Stimulated activated effector memory CD8-positive, alpha-beta T cell treated with anti-CD3 and anti-CD28 coated beads, Interleukin-12 subunit alpha, Interleukin-12 subunit beta, amount 100 ng/mL, for 72 hours (primary cell): ENCODE measurements at regions not wholly inside any gene's neighbourhood (a gene's known extent, or its start where the extent isn't known, plus 50 kb on each side); places are given as distances from the start of the nearest gene placed in this dataset.

Source experiments
- ATAC-seq: fragments of 150-1000 bp; cut with Tn5 transposase; 2 replicates; pipeline ENCODE4 v1.10.0; 2021
- DNase-seq, 2 donors: peaks; one replicate each; pipeline ENCODE4 v3.0.0; 2021 to 2022; ENCODE audit warnings: low spot score in 2 of 2
- H3K27ac Mint-ChIP-seq: one replicate; pipeline ENCODE4 v1.8.0; 2022; ENCODE audit warnings: mild to moderate bottlenecking, mixed read lengths
- H3K36me3 Mint-ChIP-seq: one replicate; pipeline ENCODE4 v1.8.0; 2022; ENCODE audit warnings: mild to moderate bottlenecking, mixed read lengths
- H3K4me1 Mint-ChIP-seq: one replicate; pipeline ENCODE4 v1.8.0; 2022; ENCODE audit warnings: mixed read lengths
- H3K4me3 Mint-ChIP-seq: one replicate; pipeline ENCODE4 v1.8.0; 2022; ENCODE audit warnings: mild to moderate bottlenecking, mixed read lengths
- H3K9me3 Mint-ChIP-seq: one replicate; pipeline ENCODE4 v1.8.0; 2022; ENCODE audit warnings: mixed read lengths

DNA sequence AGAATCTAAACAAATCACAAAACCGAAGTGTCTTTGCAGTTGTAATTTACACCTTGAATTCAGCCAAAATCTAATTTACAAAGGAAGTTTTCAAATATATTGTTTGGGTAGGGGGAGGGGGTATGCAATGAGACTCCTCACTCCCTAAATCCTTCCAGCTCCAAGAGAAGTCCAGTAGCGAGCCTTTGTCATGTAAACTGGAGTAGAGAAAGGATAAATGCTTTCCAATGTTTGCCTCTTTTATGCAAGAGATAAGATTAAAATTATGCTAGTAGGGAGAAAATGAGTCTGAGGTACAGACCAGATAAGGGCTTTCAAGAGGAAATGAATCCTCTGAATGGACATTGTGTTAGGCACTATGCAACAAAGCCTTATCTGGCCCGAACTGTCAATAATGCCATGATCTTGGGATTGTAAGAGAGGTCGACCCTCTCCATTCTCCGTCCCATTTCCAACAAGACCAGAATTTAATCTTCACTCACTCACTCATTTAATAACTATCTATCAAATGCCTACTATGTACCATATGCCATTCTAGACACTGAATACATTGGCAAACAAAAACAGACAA is 199.2 kb downstream of the LACC1 start:
- ATAC-seq = no peak
- H3K9me3 Mint-ChIP-seq = no peaks in the 10 kb centered on the region
- DNase-seq = no peak
- no peak overlapping the region for H3K27ac Mint-ChIP-seq
- no peaks in the 10 kb centered on the region for H3K36me3 Mint-ChIP-seq
- H3K4me1 Mint-ChIP-seq = no peaks in the 10 kb centered on the region
- no peak overlapping the region for H3K4me3 Mint-ChIP-seq

DNA sequence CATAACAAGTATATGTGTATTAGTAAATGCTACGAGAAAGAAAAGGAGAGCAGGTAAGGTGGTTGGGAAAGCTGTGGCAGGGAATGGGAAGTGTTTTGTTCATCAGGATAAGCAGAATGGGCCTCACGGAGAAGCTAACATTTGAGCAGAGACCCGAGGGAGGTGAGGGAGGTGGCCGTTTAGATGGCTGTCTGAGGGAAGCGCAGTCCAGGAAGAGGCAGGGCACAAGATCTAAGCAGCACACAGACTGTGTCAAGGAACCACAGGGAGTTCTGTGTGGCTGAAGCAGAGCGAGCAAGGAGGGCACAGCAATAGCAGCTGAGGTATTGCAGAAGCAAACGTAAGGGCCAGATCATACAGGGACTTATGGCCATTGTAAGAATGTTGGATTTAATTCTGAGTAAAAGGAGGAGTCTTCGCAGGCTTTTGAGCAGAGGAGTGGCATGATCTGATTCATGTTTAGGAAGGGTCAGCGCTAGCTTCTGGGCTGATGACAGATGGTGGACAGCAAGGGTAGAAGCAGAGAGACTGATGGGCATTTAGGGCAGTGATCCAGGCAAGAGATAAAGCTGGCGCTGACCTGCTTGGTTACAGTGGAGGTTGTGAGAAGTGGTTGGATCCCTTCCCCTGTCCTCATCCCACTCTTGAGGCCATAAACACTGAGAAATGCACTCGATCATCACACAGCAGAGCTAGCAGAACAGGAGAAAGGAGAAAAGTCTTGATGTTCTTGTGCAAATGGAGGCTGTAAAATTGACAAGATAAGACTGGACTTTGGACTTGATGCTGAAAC is 199.9 kb downstream of the LACC1 start:
- Mint-ChIP-seq H3K4me1 (no peaks in the 10 kb centered on the region), H3K36me3 (no peaks in the 10 kb centered on the region), H3K9me3 (no peaks in the 10 kb centered on the region), H3K27ac (no peak overlapping the region), H3K4me3 (no peak overlapping the region)
- no peak for ATAC-seq
- DNase-seq = no peak

DNA sequence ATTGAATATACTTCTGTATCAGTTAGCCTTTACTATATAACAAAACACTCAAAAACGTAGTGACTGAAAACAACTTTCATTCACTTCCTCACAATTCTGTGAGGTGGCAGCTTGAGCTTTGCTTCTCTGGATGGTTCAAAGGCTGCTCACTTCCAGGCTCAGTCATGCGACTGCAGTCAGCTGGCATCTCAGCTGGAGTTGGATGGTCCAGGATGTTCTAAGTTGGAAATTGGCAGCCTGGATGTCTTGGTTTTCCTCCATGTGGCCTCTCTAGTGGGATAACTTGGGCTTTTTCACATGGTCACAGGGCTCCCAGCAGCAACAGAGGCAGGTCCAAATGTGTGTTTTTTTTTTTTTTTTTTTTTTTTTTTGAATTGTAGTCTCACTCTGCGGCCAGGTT is 204.4 kb downstream of the LACC1 start:
- no peaks in the 10 kb centered on the region for H3K9me3 Mint-ChIP-seq
- no peaks in the 10 kb centered on the region for H3K36me3 Mint-ChIP-seq
- peaks cover 10% of the 10 kb centered on the region for H3K4me1 Mint-ChIP-seq
- no peak overlapping the region for H3K27ac Mint-ChIP-seq
- no peak for DNase-seq
- no peak overlapping the region for H3K4me3 Mint-ChIP-seq
- no peak for ATAC-seq

DNA sequence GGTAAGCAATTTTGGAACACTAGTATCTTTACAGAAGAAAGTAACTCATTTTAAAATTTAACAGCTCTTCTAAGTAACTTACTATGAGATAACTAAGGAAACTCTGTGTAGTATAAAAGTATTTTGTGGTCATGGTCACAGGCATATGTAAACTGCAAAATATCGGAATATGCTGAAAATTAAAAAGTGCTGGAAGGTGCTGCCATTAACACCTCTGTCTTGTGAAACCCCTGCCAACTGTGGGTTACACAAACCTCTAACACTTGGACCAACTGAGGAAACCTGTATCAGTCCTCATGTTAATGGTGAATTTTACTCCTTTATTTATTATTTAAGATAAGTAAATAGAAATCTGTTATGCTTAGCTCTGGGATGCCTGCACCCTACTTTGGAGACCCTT is 206.7 kb downstream of the LACC1 start:
- Mint-ChIP-seq H3K36me3 (no peaks in the 10 kb centered on the region), H3K4me1 (peaks cover 20% of the 10 kb centered on the region), H3K27ac (no peak overlapping the region), H3K9me3 (no peaks in the 10 kb centered on the region), H3K4me3 (no peak overlapping the region)
- DNase-seq (no peak), ATAC-seq (no peak)

DNA sequence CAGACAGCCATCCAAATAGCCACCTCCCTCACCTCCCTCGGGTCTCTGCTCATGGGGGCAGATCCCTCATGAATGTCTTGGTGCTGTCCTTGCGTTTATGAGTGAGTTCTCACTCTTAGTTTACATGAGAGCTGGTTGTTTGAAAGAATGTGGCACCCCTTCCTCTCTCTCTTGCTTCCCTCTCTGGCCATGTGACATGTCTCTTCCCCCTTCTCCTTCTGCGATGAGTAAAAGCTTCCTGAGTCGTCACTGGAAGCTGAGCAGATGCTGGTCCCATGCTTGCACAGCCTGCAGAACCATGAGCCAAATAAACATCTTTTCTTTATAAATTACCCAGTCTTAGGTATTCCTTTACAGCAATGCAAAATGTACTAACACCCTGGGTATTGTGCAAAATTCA is 208.7 kb downstream of the LACC1 start:
- no peaks in the 10 kb centered on the region for H3K9me3 Mint-ChIP-seq
- H3K4me1 Mint-ChIP-seq = peaks cover 20% of the 10 kb centered on the region
- no peak for ATAC-seq
- no peak overlapping the region for H3K27ac Mint-ChIP-seq
- no peaks in the 10 kb centered on the region for H3K36me3 Mint-ChIP-seq
- no peak for DNase-seq
- no peak overlapping the region for H3K4me3 Mint-ChIP-seq

DNA sequence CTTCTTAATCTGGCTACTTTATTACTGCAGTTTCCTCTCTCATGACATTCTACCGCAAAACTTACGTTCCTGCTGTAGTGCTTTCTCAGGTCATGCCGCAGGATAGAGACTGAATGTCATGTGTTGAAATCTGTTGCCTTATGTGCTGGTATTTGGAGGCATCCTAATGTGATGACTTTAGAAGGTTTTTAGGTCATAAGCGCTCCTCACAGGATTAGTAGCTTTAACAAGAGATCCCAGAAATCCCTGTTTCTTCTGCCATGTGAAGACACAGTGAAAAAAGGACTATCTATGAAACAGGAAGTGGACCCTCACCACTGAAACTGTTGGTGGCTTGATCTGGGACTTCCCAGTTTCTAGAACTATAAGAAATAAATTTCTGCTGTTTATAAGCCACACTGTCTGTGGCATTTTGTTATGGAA is 209.3 kb downstream of the LACC1 start:
- H3K4me3 Mint-ChIP-seq = no peak overlapping the region
- DNase-seq = no peak
- no peaks in the 10 kb centered on the region for H3K9me3 Mint-ChIP-seq
- H3K4me1 Mint-ChIP-seq = peaks cover 20% of the 10 kb centered on the region
- peak; percentile 63 for ATAC-seq
- H3K36me3 Mint-ChIP-seq = no peaks in the 10 kb centered on the region
- H3K27ac Mint-ChIP-seq = no peak overlapping the region

DNA sequence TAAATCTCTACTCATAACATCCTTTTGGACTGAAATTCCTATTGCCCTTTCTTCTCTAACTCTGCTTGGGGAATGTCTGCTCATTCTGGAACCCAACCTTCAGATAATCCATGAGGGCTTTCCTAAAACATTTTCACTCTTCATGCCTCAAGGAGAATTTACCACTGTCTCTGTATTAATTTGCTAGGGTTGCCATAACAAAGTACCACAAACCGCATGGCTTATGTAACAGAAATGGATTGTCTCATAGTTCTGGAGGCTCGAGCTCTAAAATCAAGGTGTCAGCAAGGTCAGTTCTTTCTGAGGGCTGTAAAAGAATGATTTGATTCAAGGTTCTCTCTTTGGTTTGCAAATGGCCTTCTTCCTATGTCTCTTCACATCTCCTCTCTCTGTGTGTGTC is 209.7 kb downstream of the LACC1 start:
- no peak overlapping the region for H3K4me3 Mint-ChIP-seq
- H3K36me3 Mint-ChIP-seq = no peaks in the 10 kb centered on the region

DNA sequence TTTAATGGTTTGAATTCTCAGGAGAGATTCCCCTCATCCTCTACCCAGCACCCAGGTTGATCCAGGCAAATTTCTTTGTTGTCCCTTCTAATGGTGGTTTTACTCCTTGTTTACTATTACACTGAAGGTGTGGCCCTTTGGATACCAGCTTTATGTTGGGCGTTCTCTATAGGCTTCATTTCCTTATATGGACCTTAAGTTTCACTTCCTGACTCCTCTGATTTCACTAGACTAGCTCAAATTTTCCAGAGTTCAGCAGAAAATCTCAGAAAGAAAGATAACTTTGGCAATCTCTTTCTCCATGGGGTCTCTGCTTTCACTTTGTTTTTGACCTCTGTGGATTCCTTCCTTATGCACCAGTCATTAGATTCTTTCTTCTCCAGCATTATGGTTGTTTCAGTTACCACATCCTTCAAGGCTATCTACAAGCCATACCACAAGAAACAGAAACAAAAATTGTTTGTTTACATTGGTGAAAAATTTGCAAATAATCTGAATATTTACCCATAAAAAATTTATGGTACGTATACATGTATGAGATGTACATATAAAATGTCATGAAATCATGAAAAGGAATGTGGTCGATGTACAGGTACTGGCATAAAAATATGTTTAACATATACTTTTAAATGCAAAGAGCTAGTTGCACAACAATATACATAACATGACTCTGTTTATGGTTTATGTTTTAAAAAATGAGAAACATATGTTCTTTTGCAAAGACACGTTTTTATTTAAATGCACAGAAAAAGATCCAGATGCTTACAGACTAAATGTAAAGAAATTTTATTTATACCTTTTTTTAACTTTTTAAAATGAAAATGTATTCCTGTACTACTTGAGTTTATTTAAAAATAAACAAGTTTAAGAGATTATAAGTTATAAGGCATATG is 212.6 kb downstream of the LACC1 start:
- no peak overlapping the region for H3K27ac Mint-ChIP-seq
- DNase-seq = no peak
- no peaks in the 10 kb centered on the region for H3K9me3 Mint-ChIP-seq
- ATAC-seq = no peak
- H3K36me3 Mint-ChIP-seq = no peaks in the 10 kb centered on the region
- no peak overlapping the region for H3K4me3 Mint-ChIP-seq
- H3K4me1 Mint-ChIP-seq = peaks cover 20% of the 10 kb centered on the region

More for the DNA sequence above, 209.7 kb downstream of the LACC1 start:
- no peak for DNase-seq
- no peak overlapping the region for H3K27ac Mint-ChIP-seq
- peaks cover 20% of the 10 kb centered on the region for H3K4me1 Mint-ChIP-seq
- no peaks in the 10 kb centered on the region for H3K9me3 Mint-ChIP-seq
- ATAC-seq = no peak

DNA sequence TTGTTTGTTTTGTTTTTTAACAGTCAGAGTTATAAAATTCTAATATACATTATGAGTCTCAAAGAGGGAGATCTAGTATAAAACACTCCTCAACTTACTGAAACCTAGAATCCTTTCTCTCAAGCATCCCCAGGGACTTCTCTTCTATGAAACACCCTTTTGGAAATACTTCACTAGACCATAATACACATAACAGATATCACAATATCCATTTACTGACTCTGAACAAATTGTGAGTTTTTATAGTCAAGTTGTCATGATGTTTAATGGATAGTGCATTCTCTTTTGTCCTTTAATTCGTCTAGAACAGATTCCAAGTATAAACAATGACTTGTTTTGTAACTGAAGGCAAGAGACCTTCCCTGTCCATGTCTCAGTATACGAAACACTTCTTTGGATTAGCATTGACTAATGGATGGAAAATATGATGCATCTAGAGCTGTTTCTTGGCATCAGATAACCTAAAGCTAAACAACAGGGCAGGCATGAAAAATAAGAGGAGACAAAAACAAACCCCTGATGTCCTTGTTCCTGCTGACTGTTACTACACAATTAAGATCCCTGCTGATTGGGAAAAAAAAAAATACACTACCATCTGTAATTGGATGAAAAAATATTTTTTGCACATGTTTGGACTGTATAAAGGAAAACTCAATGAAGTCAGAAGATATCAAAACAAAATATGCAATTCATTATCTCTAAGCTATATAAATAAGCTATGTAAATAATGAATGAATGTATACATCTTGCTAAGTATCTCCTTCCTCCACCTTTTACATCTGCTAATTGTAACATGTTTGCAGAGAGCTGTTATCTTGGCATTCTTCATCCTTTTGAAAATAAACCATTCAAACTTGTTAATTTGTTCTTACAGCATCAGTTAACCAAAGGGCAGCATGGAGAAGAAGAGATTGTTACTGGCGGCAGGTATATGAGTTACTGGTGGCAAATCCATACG is 214.2 kb downstream of the LACC1 start:
- Mint-ChIP-seq H3K9me3 (no peaks in the 10 kb centered on the region), H3K4me1 (peaks cover 13% of the 10 kb centered on the region), H3K36me3 (no peaks in the 10 kb centered on the region), H3K27ac (no peak overlapping the region), H3K4me3 (no peak overlapping the region)
- ATAC-seq (no peak), DNase-seq (no peak)

DNA sequence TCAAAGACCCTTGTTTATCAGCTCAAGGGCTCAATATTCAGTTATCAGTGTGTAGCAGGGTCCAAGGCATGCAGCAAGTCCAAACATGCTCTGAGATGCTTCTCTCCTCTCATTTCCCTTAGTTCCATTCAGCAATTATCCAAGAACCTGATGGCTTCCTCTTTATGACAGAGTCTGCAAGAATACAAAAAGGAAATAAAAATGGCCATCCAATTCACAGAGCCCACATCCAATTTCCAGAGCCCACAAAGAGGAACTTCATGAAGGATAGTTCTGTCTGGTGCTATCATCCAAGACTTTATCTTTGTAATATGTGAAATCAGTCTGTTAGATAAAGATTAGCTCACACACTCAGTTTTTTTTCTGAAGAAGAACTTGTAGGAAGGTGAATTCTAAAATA is 217.2 kb downstream of the LACC1 start:
- H3K36me3 Mint-ChIP-seq = no peaks in the 10 kb centered on the region
- peaks cover 2% of the 10 kb centered on the region for H3K9me3 Mint-ChIP-seq
- DNase-seq (no peak), ATAC-seq (no peak)
- H3K4me3 Mint-ChIP-seq = no peak overlapping the region
- no peaks in the 10 kb centered on the region for H3K4me1 Mint-ChIP-seq
- H3K27ac Mint-ChIP-seq = no peak overlapping the region

DNA sequence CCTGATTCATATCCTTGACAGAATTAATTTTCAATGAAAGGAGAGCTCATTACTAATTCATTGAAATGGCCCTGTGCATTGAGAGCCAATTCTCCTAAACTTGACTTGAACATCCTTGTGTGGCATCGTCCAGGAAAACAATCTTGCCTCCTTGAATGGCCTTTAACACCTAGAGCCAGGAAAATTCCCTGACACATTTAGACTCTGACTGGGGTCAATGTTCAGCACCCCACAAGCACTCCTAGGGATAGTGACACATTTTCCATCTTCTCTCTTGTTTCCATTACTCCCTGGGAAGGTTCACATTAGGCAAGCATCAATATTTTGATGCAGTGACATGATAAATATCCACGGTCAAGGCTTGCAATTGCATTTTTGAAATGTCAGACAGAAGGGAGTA is 218.9 kb downstream of the LACC1 start:
- no peak overlapping the region for H3K4me3 Mint-ChIP-seq
- ATAC-seq (no peak), DNase-seq (no peak)
- no peaks in the 10 kb centered on the region for H3K4me1 Mint-ChIP-seq
- peaks cover 4% of the 10 kb centered on the region for H3K9me3 Mint-ChIP-seq
- no peaks in the 10 kb centered on the region for H3K36me3 Mint-ChIP-seq
- no peak overlapping the region for H3K27ac Mint-ChIP-seq

DNA sequence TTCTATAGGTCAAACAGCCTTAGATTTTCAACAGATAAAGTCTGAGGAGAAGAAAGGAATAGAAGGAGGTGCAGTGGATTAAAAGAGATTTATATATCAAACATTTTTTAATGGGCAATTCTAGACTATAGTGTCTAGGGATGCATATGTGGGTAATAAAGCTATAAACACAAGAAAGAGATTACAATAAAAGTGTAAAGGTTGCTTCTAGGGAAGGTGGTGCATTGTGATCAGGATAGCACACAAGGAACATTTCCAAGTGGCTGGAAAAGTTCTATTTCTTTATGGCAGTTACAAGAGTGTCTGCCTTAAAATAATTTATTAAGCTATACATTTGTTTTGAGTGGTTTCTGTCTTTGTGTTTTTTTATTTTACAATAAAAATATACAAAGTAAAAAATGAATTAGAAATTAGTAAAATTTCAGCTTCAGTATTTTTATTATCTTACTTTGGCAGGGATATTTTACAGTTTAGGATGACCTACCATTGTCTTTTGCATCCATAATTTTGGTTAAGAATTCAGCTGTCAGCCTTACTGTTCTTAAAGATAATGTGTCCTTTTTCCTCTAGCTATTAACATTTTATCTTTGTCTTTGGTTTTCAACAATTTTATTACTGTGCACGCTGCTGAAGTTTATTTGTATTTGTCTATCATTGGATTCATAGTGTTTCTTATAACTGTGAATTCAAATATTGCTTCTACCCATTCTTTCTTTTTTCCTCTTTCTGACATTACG is 221.8 kb downstream of the LACC1 start:
- peaks cover 4% of the 10 kb centered on the region for H3K9me3 Mint-ChIP-seq
- ATAC-seq (no peak), DNase-seq (no peak)
- H3K4me3 Mint-ChIP-seq = no peak overlapping the region
- H3K4me1 Mint-ChIP-seq = no peaks in the 10 kb centered on the region
- H3K27ac Mint-ChIP-seq = no peak overlapping the region
- H3K36me3 Mint-ChIP-seq = no peaks in the 10 kb centered on the region

DNA sequence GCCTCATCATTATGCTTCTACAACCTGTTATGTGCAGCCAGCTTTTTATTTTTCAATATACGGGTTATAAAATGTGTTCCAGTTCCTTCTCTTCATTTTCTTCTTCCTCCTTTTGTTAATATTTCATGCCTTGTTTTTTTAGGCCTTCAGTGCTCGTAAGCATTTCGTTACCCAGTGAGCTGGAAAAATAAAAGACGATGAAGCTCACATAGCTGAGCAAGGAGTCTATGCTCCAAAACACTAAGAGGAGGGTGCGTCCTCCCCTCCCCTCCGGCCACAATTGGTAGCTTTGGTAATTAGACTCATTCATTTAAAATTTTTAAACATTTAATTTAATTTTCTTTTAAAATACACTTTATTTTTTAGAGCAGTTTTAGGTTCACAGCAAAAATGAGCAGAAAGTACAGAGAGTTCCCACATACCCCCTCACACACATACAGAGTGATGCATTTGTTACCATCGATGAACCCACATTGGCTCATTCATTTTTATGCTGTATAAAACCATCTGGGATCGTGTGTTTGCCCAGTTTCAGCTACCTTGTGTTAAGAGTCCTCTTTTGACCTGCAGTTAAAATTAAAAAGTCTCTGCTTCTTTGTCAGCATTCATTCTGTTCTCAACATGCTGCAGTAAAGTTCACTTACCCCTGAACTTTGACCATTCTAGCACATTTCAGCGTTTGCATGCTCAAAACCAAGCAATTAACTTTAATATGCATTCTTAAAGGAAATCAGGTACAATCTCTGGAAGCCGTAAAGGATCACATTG is 223.9 kb downstream of the LACC1 start:
- DNase-seq (no peak), ATAC-seq (no peak)
- no peaks in the 10 kb centered on the region for H3K4me1 Mint-ChIP-seq
- peaks cover 4% of the 10 kb centered on the region for H3K9me3 Mint-ChIP-seq
- H3K36me3 Mint-ChIP-seq = no peaks in the 10 kb centered on the region
- no peak overlapping the region for H3K4me3 Mint-ChIP-seq
- no peak overlapping the region for H3K27ac Mint-ChIP-seq

DNA sequence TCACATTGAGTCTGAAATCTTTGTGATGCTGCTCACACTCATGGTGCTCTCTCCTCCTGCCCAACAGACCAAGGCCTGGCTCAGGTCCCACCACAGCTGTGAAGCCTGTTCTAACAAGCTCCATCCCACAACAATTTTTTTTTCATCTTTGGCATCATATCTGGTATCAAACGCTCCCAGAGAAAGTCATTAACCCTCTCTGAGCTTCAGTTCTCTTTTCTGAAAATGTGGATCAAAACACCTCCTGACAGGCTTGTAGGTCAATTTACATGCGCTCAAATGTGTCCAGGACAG is 224.4 kb downstream of the LACC1 start:
- no peaks in the 10 kb centered on the region for H3K36me3 Mint-ChIP-seq
- no peaks in the 10 kb centered on the region for H3K4me1 Mint-ChIP-seq
- H3K9me3 Mint-ChIP-seq = peaks cover 4% of the 10 kb centered on the region
- H3K27ac Mint-ChIP-seq = no peak overlapping the region
- ATAC-seq (no peak), DNase-seq (no peak)
- no peak overlapping the region for H3K4me3 Mint-ChIP-seq
